HG02943 (cell line): ENCODE measurements at regions not wholly inside any gene's neighbourhood (a gene's known extent, or its start where the extent isn't known, plus 50 kb on each side); places are given as distances from the start of the nearest gene placed in this dataset.

Experiments used
- ATAC-seq: cut with Tn5 transposase; IDR thresholded peaks from one replicate; pipeline ENCODE4 v1.9.1; 2021; ENCODE audit warnings: mild to moderate bottlenecking, low read depth, moderate library complexity; ENCODE audit not compliant: unreplicated experiment

DNA sequence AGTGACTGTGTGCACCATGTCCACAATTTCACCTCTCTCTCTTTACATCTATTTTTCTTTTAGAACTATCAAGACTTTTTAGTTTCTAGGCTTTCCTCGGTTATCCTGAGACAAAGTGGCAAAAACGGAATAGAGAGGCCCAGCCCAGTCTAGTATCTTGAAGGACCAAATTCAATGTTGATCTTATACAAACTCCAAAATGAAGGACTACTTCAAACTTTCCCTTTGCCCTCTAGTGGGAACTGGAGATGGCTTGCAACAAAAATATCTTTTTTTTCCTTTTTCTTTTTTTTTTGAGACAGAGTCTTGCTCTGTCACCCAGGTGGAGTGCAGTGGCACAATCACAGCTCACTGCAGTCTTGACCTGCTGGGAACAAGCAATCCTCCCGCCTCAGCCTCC is 338.5 kb upstream of the UMPS start:
- ATAC-seq = no peak

DNA sequence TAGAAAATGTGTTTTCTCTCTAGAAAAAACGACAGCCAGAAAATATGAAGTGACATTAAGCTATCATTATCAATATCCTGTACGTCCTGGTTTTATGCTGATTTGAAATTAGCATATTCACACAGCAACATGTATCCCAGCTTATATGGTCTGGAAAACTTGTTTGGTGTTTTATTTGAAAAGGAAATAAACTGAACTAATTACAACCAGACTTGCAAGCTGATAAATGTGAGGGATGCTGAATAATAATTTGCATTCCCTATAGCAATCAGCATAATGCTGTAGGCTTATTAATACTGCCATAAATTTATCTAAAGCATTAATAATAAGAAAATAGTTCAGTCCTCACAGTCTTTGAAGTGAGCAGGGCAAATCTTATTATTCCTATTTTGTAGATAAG is 336.9 kb upstream of the UMPS start:
- no peak for ATAC-seq

DNA sequence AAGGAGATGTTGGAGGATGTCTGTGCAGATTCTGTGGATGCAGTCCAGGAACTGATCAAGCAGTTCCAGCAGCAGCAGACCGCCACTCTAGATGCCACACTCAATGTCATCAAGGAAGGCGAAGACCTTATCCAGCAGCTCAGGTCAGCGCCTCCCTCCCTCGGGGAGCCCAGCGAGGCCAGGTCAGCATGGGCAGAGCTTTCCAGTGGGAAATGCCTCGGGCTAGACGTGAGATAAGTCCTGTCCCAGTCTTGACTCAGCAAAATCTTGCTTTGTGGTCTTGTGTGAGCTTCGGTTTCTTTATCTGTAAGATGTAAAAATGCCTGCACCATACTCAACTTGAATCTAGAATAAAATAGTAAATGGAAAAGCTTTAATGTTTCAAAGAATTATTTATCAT is 335.1 kb upstream of the UMPS start:
- ATAC-seq = no peak

DNA sequence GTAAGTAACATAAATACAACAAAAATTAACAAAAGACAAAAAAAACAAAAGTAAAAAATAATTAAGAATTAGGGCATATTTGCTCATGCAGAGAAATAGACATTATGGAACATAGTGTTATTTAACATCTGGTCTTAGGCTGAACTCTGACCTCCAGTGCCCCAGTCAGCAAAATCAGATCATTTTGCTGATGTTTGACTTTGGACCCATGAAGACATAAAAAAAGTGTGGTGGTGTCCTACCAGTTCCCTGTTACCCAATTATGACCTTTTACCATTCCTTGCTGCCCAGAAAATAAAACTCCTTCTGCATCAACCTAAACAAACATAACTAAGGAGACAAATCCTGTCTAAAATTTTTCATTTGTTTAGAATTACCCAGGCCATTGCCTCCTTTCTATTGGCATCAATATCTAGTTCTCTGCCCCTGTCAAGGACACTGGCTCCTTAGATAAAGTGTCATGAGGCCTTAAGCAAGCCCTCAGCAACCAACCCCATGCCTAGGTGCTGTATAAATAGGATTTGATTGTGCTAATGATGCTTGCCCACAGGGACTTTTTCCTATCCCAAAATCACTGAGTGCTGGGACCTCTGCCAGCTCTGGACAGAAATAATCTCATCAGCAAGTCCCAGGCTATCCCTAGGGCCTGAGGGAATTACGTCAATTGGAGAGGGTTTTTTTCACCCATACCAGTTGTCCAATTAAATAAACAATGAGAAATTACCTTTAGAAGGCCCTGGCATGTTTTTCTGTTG is 334.5 kb upstream of the UMPS start:
- ATAC-seq = no peak

DNA sequence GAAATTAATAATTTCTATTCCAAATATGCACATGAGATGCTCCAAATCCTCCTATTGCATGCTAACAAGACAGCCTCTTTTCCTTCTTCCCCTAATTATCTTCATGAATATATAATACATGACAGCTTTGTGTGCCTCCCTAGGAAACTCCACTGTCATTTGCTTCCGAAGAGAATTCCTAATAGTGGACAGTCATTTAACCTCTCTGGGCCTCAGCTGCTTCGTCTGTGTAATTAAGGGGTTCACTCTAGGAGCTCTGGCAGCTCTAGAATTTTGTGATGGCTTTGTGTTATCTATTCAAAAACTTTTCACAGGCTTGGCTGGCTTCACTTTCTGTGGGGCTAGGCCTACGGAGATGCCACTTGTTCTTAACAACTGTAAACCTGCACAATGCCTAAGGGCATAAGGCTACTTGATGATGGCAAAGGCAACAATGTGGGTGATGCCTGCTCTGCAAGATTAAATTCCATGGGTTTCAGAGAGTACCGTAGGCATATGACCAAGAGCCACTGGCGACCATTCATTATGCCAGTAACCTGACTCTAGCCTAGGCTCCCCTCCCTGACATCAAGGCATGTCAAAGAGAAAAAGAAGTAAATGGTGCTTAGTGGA is 333.8 kb upstream of the UMPS start:
- no peak for ATAC-seq

DNA sequence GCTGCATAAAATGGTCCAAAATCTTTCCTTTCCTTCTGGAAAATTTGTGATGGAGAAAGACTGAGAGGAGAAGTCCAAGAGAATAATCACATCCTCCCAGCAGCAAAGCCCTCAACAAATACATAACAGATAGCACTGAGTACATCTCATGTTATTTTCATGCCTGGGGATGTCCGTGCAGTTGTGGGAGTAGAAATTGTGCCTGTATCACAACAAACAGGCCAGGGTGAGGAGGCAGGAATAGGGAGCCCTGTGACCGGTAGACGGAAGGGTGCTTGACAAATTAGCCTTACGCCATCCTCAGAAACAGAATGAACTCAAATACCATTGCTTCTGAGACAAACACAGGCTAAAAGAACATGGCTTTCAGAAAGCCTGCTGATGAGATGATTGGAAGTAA is 333.2 kb upstream of the UMPS start:
- ATAC-seq = no peak

DNA sequence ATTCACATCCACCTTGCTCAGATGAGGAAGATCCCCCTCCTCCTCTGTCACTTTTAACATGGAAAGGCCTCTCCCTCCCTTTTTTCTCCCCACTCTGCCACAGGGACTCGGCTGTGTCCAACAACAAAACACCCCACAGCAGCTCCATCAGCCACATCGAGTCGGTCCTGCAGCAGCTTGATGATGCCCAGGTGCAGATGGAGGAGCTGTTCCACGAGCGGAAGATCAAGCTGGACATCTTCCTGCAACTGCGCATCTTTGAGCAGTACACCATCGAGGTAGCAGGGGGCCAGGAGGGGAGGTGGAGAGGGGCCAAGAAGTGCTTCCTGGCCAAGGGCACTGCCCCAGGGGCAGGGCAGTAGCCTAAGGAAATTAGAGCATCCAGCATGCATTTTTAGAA is 331.7 kb upstream of the UMPS start:
- ATAC-seq = no peak

DNA sequence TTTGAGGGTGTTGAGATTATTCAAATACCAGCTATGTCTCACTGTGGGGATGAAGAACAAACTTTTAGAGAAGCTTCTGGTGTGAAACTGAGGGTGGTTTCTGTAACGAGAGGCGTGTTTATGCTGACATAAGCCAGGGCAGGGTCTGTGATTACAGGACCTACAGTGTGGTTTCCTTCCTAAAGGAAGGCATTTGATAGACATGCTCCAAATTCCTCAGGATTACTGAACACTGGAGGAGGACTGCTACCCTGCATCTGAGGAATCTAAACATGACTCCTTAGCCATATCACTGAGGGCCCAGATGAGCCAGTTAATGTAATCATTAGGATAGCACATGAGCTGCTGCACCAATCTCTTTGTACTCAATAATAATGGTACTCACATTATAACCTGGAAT is 328.4 kb upstream of the UMPS start:
- ATAC-seq = no peak

DNA sequence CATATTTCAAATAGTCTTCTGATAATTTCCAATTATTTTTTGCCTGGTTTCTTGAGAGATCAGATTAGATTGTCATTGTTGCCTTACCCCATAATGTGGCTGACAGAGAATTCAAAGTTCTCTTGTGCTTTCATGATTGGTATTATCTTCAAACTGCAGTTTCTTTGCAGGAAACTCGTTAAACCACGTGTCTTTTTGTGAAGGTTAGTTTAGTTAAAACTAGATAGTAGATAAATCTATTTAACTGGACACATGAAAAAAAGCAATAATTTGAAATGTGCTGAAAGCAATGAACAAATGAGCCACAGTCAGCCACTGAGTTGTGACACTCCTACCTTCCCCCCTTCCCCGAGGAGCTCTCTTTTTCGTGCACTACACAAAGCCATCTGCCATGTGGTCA is 327.5 kb upstream of the UMPS start:
- ATAC-seq = no peak

DNA sequence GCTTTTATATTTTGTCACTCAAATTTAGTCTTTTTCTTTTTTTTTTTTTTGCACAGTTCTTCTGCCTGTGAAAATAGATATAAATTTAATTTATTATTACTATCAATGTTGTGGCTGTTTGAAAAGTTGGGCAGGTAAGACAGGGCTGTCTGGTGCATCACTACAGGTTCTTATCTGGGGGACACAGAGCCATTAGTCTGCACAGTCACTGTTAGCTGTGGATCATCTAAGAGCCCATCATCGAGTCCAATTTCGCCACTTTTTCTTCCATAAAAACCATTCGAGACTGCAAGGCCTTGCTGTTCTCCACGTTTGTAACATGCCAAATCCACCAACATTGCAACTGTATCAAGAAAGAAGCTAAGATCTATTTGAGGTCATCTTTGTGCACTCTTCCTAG is 325.6 kb upstream of the UMPS start:
- ATAC-seq = no peak

DNA sequence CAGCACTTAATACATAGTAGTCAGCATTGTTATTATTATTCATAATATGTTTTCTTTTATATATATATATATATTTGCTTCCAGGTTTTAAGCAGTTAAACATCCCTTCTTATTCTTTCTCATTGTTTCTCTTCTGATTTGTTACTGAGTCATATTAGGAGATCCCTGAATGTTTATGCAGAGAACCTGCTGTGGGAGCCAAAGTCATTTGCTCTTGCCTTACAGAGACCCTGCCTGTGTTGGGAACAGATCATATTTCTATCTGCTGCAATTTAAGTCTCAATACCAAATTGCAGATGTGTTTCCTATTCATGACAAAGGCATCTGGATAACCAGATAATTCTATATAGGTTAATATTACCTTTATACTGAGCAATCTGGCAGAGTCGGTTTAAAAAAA is 323.0 kb upstream of the UMPS start:
- no peak for ATAC-seq

DNA sequence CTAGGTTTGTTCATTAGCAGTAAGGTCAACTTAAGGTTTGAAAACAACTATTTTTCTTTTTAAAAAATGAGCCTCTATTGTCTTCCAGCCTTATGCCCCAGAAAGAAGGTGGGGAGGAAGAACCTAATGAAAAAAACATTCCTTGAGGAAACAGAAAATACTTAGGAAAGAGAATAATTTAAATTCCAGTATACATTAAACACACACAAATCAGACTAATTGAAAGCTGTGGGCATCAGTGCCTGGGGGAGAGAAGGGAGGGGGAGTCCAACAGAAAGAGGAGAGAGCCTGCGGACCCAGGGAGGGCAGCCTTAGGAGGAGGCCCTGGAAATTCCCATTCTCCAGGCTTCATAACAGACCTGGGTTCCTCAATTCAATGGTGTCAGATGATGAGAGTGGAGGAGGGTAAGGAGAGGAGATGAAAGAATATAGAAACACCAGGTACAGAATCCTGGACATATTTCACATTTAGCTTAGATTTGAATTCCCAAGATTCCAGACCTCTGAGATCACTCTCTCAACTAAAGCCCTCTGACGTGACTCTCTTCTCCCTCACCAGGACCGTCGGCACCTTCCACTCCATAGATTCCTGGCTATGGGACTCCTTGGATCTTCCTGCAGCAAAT is 320.5 kb upstream of the UMPS start:
- no peak for ATAC-seq

DNA sequence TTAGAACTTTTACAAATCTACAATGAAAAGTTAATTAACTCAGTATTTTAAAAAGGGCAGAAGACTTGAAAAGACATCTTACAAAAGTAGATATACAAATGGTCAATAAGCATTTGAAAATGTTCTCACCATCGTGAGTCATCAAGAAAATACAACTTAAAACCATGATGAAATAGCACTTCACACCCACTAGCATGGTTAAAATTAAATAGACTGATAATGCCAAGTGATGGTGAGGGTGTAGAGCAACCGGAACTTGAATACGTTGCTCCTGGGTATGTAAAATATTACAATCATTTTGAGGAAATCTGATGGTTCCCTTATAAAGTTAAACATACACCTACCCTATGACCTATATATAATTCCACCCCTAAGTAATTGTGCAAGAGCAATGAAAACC is 319.8 kb upstream of the UMPS start:
- ATAC-seq = no peak

DNA sequence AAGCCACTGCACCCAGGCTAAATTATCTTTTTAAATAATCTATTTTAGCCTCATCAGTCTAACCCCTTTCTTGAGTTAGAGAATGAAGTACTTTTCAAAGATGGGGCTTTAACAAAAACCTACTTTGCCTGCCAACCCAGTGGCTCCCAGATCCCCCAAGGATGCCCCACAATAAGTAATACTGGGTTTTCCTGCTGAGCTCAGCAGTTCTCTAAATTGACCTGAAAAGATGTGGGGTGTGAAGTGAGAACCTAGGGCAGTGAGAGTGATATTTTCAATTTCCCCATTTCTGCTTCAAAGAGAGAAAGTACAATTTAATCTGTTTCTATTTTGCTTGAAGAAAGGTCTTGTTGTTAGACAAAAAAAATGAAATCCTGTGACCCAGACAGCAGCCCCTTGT is 318.5 kb upstream of the UMPS start:
- ATAC-seq = no peak

DNA sequence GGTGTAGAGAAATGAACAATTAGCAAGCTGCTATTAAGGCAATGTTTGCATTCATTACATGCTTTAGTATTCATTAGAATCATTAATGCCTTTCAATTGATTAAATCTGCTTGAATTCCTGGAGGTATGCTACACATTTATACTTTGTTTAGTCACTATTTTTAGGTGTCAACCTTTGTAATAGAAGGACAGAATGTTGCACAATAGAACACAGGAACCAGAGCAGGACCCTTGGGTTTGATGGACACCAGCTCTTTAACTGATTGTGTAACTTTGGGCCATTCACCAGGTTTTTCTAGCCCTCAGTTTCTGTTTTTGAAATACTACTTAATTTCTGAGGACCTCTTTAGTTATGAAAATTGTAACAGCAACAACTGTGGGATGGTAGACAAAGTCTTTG is 317.6 kb upstream of the UMPS start:
- no peak for ATAC-seq

DNA sequence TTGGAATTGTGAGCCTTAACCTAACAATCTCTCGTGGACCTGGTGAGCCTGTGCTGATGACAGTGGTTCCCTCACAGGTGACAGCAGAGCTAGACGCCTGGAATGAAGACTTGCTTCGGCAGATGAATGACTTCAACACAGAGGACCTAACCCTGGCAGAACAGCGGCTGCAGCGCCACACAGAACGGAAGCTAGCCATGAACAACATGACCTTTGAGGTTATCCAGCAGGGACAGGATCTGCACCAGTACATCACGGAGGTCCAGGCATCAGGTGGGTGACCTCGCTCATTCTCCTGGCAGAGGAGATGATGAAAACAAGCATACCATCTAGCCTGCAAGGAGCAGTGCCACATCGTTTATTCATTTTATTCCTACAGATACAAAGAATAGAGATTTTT is 316.9 kb upstream of the UMPS start:
- ATAC-seq = no peak

DNA sequence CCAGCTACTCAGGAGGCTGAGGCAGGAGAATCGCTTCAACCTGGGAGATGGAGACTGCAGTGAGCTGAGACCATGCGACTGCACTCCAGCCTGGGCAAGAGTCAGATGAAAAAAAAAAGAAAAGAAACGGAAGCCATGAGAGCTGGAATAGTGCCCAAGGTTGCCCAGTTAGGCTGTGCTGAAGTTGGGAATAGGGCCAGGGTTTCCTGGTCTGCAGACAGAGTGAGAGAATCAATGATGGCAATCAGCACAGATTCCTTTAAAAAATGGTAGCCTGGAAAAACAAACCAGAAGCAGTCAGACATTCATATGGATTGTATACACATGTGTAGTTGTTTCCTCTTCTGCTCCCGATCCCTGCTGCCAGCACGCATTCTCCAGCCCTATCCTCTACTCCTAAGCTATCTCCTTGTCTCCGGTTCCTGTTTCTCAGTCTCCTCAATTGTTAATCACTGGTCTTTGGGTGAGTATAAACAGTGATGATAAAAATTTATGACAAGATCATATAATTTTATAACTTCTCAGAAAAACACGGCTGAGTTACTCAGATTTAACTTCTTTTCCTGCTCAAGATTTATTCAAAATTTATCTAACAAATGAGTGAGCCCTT is 316.2 kb upstream of the UMPS start:
- ATAC-seq = no peak

DNA sequence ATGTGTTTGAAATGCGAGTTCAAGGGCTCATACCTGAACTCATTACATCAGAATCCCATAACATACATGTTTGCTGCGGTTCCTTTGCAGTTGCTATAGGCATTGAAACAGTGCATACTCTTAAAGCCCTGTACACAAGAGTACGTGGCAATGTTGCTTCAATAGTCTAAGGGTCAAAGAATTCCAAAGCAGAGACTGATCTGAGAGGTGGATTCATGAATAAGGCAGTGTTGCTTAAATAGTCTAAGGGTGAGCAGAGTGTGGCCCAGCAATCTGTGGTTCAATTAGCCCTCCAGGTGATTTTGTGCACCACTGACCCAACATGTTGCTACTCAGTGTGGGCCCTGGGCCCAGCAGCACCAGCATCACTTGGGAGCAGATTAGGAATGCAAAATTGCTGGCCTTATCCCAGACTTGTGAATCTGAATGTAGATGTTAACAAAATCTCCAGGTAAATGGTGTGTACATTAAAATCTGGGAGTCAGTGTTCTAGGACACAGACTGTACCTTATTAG is 314.7 kb upstream of the UMPS start:
- ATAC-seq = no peak

DNA sequence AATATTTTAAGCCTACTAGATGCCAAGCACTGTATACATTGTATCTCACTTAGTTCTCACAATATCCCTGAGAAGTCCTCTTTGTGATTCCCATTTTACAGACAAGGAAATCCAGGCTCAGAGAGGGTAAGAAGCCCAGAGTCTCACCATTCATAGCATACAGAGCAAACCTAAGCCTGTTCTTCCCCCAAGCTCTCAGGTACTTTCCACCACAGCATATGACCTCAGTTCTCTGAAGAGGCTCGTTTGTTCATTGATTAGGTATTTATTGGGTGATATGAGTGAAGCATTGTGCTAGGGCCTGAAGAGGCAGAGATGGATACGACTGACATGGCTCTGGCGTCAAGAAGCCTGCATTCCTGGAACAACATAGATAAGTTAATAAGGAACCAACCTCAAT is 310.9 kb upstream of the UMPS start:
- ATAC-seq = no peak

DNA sequence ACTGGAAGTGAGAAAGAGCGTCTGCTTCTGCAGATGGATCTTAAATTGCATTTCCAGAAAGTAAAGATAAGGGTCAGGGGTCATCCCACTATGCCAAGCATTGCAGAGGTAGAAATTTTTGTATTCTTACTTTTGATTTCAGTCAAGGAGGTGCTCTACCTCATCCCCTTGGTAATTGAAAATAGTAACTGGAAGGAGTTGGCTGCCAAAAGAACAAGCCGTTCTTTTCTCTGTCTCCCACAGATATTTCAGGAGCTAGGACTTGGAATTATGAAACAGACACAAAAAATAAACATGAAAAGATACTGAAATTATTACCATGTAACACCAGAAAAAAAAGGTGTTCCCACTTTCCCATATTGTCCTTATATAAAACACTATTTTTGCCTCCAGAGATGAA is 309.9 kb upstream of the UMPS start:
- ATAC-seq = no peak

DNA sequence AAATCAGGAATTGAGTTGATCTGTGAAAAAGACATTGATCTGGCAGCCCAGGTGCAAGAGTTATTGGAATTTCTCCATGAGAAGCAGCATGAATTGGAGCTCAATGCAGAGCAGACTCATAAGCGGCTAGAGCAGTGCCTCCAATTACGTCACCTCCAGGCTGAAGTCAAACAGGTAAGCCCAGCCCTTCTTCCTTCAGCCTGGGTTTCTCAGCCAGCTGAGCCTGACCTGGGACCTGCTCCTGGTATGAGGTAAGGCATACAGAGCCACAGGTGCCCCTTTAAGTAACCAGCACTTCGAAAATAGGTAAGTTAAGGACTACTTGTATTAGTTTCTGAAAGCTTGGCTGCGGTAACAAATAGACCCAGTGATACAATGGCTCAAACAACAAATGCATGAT is 307.4 kb upstream of the UMPS start:
- ATAC-seq = no peak

DNA sequence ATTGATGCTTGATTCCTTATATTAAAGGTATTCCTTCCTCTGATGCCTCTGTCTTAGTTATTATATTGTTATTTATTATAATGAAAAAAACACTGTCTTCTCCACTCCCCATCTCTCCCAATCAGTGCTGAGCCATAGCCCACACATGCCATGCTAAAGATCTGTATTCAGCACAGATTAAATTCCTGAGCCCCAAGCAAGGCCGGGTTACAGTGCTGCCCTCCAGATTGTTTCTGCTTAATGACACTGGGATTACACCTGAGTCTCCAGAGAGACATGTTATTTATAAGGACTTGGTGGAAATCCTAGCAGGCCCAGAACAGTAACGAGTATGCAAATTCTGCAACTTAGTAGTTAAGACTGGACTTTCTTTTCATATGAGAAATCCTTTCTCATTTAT is 305.9 kb upstream of the UMPS start:
- ATAC-seq = no peak
